Caco-2 (cell line): ENCODE measurements at regions not wholly inside any gene's neighbourhood (a gene's known extent, or its start where the extent isn't known, plus 50 kb on each side); places are given as distances from the start of the nearest gene placed in this dataset.
"Not testable (repeated sequence)": the region's sequence is repeated elsewhere in the genome, so short reads cannot be mapped to it uniquely, and the experiment has no call there.

ENCODE experiments used
- BruUV-seq: library from RNA; stranded (reverse); fragments of 400-500 nt; replicated peaks from 2 replicates; lab custom pipeline; 2021; lab: Mats Ljungman, UMichigan
- CTCF ChIA-PET: fragments of 300-600 bp; sonication (Branson Sonifier 250); formaldehyde crosslinking; loops from one replicate; lab custom pipeline; 2022; ENCODE audit warnings: antibody characterized with exemption; lab: Charles Lee
- POLR2A ChIA-PET: fragments of 300-600 bp; sonication (Branson Sonifier 250); formaldehyde crosslinking; loops from one replicate; lab custom pipeline; 2022; ENCODE audit warnings: antibody characterized with exemption; lab: Charles Lee
- DNase-seq, 2 experiments: peaks; one replicate each; pipeline versions ENCODE4 v3.0.0 to v3.0.0-alpha.2; 2020 to 2022
- H3K27me3 ChIP-seq: replicated peaks from 2 replicates; pipeline ENCODE4 v1.6.0; 2011; ENCODE audit warnings: low read length; ENCODE audit not compliant: control insufficient read depth, insufficient read depth
- H3K36me3 ChIP-seq: 2 replicates; pipeline ENCODE4 v1.5.1; 2011; ENCODE audit warnings: low read length; ENCODE audit not compliant: control insufficient read depth, insufficient read depth
- H3K4me1 ChIP-seq: fragments of 250-450 bp; sonication (Bioruptor Pico); 2 replicates; pipeline ENCODE4 v1.5.1; 2020; ENCODE audit warnings: mild to moderate bottlenecking
- H3K4me3 ChIP-seq: 2 replicates; pipeline ENCODE4 v1.5.1; 2011; ENCODE audit warnings: low read depth, mild to moderate bottlenecking, control low read depth, low read length
- H3K9me3 ChIP-seq: fragments of 250-450 bp; sonication (Bioruptor Pico); 2 replicates; pipeline ENCODE4 v1.5.1; 2020; ENCODE audit warnings: mild to moderate bottlenecking, moderate library complexity
- H3K27ac Mint-ChIP-seq: one replicate; pipeline ENCODE4 v1.8.0; 2022; ENCODE audit warnings: mixed read lengths; ENCODE audit not compliant: unreplicated experiment
- H3K27me3 Mint-ChIP-seq: one replicate; pipeline ENCODE4 v1.8.0; 2022; ENCODE audit warnings: mixed read lengths; ENCODE audit not compliant: insufficient read depth, unreplicated experiment
- H3K36me3 Mint-ChIP-seq: one replicate; pipeline ENCODE4 v1.8.0; 2022; ENCODE audit warnings: mild to moderate bottlenecking, mixed read lengths; ENCODE audit not compliant: insufficient read depth, unreplicated experiment
- H3K4me1 Mint-ChIP-seq: one replicate; pipeline ENCODE4 v1.8.0; 2022; ENCODE audit warnings: low read depth, mixed read lengths; ENCODE audit not compliant: unreplicated experiment
- H3K4me3 Mint-ChIP-seq: one replicate; pipeline ENCODE4 v1.8.0; 2022; ENCODE audit warnings: mild to moderate bottlenecking, moderate library complexity, mixed read lengths; ENCODE audit not compliant: unreplicated experiment
- H3K9me3 Mint-ChIP-seq: one replicate; pipeline ENCODE4 v1.8.0; 2022; ENCODE audit warnings: mixed read lengths; ENCODE audit not compliant: unreplicated experiment
- intact Hi-C: fragments of 100-400 bp; cut with micrococcal nuclease; formaldehyde crosslinking; loops from one replicate; pipeline ENCODE4 v1.10.0; 2022; ENCODE audit not compliant: unreplicated experiment
- TF ChIP-seq, protein P1 (sequence below), 2 experiments: fragments of 200-600 bp in 1 of 2; IDR thresholded peaks; 1 replicate in 1 of 2; 2 replicates in 1 of 2; pipeline versions ENCODE4 v1.5.1 to v1.8.0; 2011 to 2022; ENCODE audit warnings: antibody characterized with exemption in 1 of 2, control low read depth in 1 of 2, inconsistent platforms in 1 of 2, low read depth in 1 of 2, low read length in 1 of 2, mild to moderate bottlenecking in 1 of 2, moderate library complexity in 1 of 2; ENCODE audit not compliant: insufficient read depth in 1 of 2, severe bottlenecking in 1 of 2, unreplicated experiment in 1 of 2

DNA sequence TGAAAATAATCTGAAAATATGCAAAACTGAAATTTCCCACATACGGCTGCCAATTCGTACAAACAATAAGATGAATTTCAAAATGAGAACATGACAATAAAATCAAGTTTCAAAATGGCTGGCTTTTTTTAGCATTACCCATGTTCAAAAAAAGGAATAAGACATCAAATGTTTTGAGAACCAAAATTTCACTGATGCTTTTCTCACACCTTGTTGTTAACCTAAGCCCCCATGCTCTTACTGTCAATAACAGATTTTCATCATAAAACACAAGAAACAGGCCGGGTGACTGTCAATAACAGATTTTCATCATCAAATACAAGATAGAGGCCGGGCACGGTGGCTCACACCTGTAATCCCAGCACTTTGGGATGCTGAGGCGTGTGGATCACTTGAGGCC lies 2149.6 kb upstream of the DEFB115 start:
- POLR2A ChIA-PET, H3K27me3 Mint-ChIP-seq, BruUV-seq, CTCF ChIA-PET, H3K27me3 ChIP-seq, H3K36me3 Mint-ChIP-seq, H3K4me1 ChIP-seq, H3K9me3 ChIP-seq, H3K4me3 ChIP-seq, DNase-seq, H3K4me3 Mint-ChIP-seq, H3K4me1 Mint-ChIP-seq, H3K27ac Mint-ChIP-seq, H3K9me3 Mint-ChIP-seq, H3K36me3 ChIP-seq: not testable (repeated sequence)
- intact Hi-C loops: loop anchor here (1.0 to 10.0 kb wide), 2 partner anchors 337 to 425 kb away; no protein-coding TSS in a partner anchor

DNA sequence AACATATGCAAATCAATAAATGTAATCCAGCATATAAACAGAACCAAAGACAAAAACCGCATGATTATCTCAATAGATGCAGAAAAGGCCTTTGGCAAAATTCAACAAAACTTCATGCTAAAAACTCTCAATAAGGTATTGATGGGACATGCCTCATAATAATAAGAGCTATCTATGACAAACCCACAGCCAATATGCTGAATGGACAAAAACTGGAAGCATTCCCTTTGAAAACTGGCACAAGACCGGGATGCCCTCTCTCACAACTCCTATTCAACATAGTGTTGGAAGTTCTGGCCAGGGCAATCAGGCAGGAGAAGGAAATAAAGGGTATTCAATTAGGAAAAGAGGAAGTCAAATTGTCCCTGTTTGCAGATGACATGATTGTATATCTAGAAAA lies 2148.1 kb upstream of the DEFB115 start:
- H3K36me3 ChIP-seq, H3K9me3 ChIP-seq, H3K27me3 Mint-ChIP-seq, CTCF ChIA-PET, POLR2A ChIA-PET, H3K4me3 ChIP-seq, H3K9me3 Mint-ChIP-seq, H3K27me3 ChIP-seq, BruUV-seq, H3K4me1 Mint-ChIP-seq, H3K27ac Mint-ChIP-seq, DNase-seq, H3K4me1 ChIP-seq, H3K4me3 Mint-ChIP-seq, H3K36me3 Mint-ChIP-seq: not testable (repeated sequence)
- intact Hi-C loops: loop anchor here (10.0 kb wide), 1 partner anchor 335 kb away; no protein-coding TSS in a partner anchor

DNA sequence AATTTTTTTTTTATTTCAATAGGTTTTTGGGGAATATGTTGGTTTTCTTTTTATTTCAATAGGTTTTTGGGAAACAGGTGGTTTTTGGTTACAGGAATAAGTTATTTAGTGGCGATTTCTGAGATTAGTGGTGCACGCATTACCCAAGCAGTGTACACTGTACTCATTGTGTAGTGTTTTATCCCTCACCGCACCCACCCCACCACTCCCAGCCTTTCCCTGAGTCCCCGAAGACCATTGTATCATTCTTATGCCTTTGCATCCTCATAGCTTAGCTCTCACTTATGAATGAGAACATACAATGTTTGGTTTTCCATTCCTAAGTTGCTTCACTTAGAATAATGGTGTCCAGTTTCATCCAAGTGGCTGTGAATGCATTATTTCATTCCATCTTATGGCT lies 2142.4 kb upstream of the DEFB115 start:
- H3K4me1 ChIP-seq, H3K4me3 Mint-ChIP-seq, H3K9me3 ChIP-seq, intact Hi-C loops, H3K4me3 ChIP-seq, H3K36me3 ChIP-seq, H3K4me1 Mint-ChIP-seq, POLR2A ChIA-PET, BruUV-seq, H3K9me3 Mint-ChIP-seq, H3K36me3 Mint-ChIP-seq, DNase-seq, H3K27me3 Mint-ChIP-seq, H3K27me3 ChIP-seq, CTCF ChIA-PET, H3K27ac Mint-ChIP-seq: not testable (repeated sequence)

DNA sequence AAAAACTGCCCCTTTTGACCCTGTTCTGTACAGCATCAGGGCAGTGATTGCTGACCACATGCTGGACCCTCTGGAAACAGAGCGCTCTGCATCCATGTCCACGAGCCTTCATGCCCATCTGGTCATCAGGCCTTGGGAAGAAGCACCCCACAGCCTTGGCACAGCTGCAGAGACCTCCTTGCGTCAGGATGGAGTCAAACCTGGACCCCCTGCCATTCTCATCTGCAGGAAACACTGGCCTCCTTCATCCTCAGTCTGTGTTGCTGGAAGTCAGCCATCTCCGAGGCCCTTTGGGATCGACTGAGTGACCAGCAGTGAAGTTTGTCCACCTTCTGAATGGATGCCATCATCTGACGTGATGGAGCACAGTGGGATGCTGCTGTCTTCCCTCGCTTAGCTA lies 2138.3 kb upstream of the DEFB115 start:
- H3K4me3 Mint-ChIP-seq: no peak overlapping the region
- Histone ChIP-seq H3K36me3 (no peaks in the 10 kb centered on the region), H3K4me1 (no peaks in the 10 kb centered on the region), H3K9me3 (0 out of 2 replicates have a peak, but pooled peaks cover 3% of the 10 kb centered on the region), H3K4me3 (no peak overlapping the region), H3K27me3 (no peaks in the 10 kb centered on the region)
- no peaks in the 10 kb centered on the region for H3K36me3 Mint-ChIP-seq
- BruUV-seq: no TSS peak
- H3K9me3 Mint-ChIP-seq: peaks cover 18% of the 10 kb centered on the region
- ChIA-PET CTCF (no interaction called here), POLR2A (no interaction called here)
- no peaks in the 10 kb centered on the region for H3K27me3 Mint-ChIP-seq
- intact Hi-C loops: no loop called here
- H3K4me1 Mint-ChIP-seq: no peaks in the 10 kb centered on the region
- TF ChIP-seq, protein P1, sequence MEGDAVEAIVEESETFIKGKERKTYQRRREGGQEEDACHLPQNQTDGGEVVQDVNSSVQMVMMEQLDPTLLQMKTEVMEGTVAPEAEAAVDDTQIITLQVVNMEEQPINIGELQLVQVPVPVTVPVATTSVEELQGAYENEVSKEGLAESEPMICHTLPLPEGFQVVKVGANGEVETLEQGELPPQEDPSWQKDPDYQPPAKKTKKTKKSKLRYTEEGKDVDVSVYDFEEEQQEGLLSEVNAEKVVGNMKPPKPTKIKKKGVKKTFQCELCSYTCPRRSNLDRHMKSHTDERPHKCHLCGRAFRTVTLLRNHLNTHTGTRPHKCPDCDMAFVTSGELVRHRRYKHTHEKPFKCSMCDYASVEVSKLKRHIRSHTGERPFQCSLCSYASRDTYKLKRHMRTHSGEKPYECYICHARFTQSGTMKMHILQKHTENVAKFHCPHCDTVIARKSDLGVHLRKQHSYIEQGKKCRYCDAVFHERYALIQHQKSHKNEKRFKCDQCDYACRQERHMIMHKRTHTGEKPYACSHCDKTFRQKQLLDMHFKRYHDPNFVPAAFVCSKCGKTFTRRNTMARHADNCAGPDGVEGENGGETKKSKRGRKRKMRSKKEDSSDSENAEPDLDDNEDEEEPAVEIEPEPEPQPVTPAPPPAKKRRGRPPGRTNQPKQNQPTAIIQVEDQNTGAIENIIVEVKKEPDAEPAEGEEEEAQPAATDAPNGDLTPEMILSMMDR (IDR thresholded peaks at IDR 0.05; ENCODE audit: insufficient read depth in 1 of 2, low read depth in 1 of 2, low read length in 1 of 2, severe bottlenecking in 1 of 2, unreplicated experiment in 1 of 2): no peak
- no peak overlapping the region for H3K27ac Mint-ChIP-seq
- no peak for DNase-seq
